ENCODE measurements at regions not wholly inside any gene's neighbourhood (a gene's known extent, or its start where the extent isn't known, plus 50 kb on each side); places are given as distances from the start of the nearest gene placed in this dataset.

DNA sequence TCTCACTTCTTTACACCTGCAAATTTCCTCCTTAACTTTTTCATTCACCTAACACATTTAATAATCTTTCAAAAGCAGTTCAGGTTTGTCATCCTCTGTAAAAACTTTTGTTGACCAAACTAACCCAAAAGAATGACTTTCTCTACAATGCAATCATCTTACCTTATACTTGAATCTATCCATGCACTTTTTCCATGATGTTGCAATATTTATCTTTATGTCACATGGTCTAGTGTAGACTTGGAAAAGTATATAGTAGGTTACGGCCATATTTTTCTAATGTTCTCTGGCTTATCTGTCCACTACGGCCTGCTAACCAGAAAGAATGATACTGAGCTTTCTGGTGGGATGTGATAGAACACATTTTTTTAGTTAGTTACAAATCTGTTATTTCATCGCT, 431.0 kb upstream of the SOX9 start:
- DNase-seq = no peak

DNA sequence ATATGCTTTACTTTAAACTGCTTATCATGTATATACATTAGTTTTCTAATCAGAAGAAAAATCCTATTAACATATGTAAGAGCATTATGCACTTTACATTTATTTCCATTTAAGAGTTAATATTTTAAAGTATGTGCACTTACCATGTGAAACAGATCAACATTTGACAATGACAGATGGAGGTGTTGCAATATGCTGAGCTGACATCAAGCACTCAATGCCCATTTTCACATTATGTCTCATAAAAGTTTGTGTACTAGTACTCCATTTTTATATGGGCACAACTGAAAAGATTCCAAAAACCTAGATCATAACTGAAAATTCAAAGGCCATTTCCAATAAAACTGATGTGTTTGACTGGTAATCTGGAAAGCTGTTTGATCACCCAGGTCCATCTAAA, 420.9 kb upstream of the SOX9 start:
- DNase-seq = no peak

DNA sequence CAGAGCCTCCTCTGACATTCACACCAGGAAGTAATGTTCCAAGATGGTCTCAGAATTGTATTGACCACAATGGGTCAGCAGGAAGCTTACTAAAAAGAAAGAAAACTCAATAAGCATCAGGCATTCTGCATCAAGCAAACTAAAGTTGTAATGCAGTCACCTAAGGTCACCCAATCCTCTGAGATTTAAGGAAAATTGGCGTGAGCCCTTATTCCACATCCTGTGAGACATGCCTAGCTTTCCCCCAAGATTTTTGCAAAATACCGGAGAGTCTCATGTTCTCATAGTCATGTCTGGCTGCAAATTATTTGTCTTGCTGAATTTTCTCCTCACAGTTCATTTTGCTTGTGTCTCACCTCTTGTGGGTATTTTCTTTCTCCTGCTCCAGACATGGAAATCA, 417.1 kb upstream of the SOX9 start:
- no peak for DNase-seq

DNA sequence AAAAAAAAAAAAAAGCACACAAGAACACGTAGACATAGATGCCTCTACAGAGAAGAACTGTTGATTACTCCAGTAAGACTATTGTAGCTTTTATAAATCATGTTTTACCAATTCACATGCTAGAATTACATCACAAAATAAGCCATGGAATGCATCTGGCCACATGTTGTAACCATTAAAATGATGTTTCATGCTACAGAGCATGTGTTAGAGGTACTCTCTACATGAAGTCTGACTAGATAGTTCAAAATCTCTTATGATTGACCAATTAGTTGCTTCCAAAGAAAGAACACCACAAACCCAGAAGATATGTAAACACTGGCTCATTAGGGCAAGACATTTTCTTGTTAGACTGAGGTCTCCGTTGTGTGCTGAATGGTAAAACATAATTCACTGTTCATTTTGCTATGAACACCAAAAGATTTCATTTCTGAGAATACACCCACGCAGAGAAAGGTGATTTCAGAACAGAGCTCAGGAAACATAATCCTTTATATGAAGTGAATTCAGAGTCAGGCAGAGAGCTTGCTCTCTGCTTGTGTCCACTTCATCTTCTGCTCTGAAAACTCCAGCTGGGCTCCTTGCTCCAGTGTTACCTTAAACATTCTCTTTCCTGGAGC, 411.4 kb upstream of the SOX9 start:
- DNase-seq = no peak

- DNase-seq = no peak
Observed at GRCh38 chr17:71709946-71710345, 410.9 kb upstream of the SOX9 start.

GRCh38 chr17:71710816-71711215, 410.0 kb upstream of the SOX9 start:
- no peak for DNase-seq

GRCh38 chr17:71713846-71714245, 407.0 kb upstream of the SOX9 start:
- DNase-seq = no peak

GRCh38 chr17:71724339-71724738, 396.5 kb upstream of the SOX9 start:
- no peak for DNase-seq

DNA sequence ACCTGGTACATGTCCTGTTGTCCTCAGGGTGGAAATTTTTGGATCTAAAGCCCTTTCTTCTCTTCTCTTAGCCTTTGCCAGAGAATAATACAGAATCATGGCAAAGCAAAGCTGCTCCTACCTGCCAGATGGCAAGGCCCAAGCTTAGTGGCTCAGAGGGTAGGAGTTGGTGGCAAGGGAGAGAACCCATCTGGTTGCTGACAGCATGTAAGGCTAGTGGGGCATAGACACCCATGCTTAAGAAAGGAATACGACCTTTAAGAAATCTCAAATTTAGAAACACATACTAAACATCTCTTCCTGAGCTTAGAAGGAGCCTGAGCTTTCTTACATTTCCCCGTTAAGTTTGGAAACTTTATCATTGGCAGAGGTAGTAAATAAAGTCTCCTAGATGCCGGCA, 395.0 kb upstream of the SOX9 start:
- DNase-seq = no peak

GRCh38 chr17:71726341-71726740, 394.5 kb upstream of the SOX9 start:
- no peak for DNase-seq

- DNase-seq = no peak
Observed at GRCh38 chr17:71727292-71727691, 393.5 kb upstream of the SOX9 start.

- no peak for DNase-seq
Observed at GRCh38 chr17:71727723-71728122, 393.1 kb upstream of the SOX9 start.

DNA sequence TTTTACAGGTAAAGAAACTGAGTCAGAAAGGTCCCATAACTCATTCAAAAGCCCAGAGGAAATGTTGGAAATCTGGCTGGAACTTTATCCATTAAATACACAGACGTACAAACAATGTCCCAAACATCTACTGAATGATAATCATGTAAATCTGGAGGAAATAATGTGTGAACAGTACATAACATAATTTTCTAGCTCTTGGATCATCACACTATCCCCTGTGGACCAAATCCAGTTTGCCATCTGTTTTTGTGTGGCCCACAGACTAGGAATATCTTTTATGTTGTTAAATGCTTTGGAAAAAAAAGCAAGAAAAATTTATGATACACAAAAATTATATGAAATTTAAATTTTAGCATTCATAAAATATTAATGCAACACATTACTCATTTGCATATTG, 389.9 kb upstream of the SOX9 start:
- DNase-seq = no peak

GRCh38 chr17:71735893-71736292, 384.9 kb upstream of the SOX9 start:
- DNase-seq = no peak

GRCh38 chr17:71740866-71741265, 380.0 kb upstream of the SOX9 start:
- no peak for DNase-seq

- DNase-seq = no peak
Observed at GRCh38 chr17:71741836-71742235, 379.0 kb upstream of the SOX9 start.

- no peak for DNase-seq
Observed at GRCh38 chr17:71748872-71749271, 371.9 kb upstream of the SOX9 start.

DNA sequence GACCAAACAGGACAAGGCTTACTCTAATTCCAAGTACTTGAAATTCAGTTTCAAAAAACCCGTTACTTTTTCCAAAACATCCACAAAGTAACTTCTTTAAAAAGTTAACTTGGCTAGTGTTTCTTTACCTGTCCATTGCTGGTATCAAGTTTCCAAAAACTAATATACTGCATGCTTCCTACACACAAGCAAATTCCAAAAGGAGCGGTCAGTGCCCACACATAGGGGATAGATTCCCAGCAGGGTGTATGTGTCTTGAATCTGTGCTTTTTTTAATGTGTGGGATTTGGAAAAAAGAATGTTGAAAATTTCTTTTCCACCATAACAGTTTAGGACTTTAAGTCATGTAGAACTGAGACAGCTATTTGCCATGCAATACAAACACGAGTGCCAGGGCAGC, 367.8 kb upstream of the SOX9 start:
- no peak for DNase-seq

GRCh38 chr17:71757156-71757555, 363.7 kb upstream of the SOX9 start:
- DNase-seq = no peak

DNA sequence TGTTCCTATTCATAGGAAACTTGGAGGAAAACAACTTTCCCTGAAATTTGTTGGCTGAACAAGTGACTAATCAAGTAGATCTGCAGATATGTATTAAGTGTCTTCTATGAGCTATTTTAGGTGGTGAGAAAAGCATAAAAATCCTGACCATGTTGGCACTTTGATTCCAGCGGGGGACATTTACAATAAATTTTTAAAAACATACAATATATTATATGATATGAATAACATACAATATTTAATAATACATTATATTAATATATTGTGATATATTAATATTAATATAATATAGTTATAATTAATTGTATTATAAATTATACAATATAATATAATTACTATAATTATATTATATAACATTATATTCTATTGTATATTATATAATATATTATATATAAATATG, 362.9 kb upstream of the SOX9 start:
- DNase-seq = no peak

DNA sequence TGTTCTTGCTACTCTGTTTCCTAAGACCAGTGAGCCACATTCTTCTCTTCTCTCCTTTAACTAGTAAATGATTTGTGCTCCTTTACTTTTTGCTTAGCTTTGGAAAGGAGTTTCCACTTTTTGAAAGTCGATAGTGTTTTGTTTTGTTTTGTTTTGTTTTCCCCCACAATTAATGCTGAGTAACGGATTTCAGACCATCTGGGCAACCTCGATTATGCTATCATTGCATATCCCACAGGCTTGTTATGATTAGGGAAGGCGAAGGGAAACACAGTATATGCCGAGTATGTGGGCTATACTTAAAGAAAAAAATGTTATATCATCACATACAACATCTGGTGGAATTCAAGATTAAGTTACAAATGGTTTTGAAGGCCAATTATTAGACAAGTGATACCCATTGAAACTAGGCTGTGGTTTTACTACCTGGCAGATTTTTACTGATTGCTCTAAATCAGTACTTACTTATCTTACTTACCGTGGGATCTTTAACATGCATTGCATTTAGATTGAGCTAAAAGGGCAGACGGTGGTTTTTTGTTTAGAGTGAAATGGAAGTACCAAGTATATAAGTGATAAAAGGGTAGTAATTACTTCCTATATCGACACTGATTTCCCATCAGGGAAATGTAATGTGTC, 361.3 kb upstream of the SOX9 start:
- no peak for DNase-seq

- no peak for DNase-seq
Observed at GRCh38 chr17:71760062-71760720, 360.6 kb upstream of the SOX9 start.

DNA sequence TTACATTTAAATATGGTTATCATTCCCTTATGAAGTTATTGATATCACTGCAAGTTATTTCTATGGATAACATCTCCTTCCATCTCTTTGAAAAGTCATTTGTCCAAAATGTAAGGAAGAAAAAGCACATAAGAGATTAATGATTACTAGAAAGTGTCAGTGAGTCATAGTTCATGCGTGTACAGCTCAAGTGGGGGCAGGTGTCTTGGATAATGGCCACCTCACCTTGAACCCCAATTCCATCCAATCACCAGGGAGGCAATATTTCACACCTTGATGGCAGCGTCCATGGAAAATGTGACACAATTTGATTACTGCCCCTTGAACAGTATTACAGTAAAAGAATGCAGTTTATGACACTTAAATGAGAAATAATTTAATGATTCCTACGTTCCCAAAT, 358.3 kb upstream of the SOX9 start:
- no peak for DNase-seq

DNA sequence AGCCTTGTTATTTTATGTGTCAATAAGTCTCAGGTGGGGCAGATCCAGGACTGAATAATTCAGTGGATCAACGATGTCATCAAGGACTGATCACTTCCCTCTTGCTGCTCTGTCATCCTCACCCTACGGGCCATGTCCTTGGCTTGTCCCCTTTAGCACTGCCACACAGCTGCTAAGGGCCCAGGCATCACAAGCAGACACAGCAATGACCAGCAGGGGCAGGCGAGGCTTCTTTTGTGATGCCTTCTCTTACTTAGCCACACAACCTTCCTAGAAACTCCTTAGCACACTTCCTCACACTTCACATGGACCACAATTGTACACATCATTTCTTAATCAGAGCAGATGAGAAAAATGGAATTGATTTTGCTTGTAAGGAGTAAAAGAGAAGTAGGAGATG, 356.3 kb upstream of the SOX9 start:
- DNase-seq = no peak

- DNase-seq = no peak
Observed at GRCh38 chr17:71765437-71765836, 355.4 kb upstream of the SOX9 start.
